H1 (cell line): ENCODE measurements at regions not wholly inside any gene's neighbourhood (a gene's known extent, or its start where the extent isn't known, plus 50 kb on each side); places are given as distances from the start of the nearest gene placed in this dataset.

Experiments used
- BACH1 ChIP-seq: IDR thresholded peaks from 2 replicates; pipeline ENCODE4 v1.6.1; 2012; ENCODE audit warnings: low read length, improper control_type of control experiment
- CBX8 ChIP-seq: fragments of 300-800, 300-1000 bp; sonication (generic); IDR thresholded peaks from 2 replicates; pipeline ENCODE4 v1.7.1; 2016; ENCODE audit warnings: low read depth, low read length, borderline replicate concordance
- POLR2A ChIP-seq, 2 experiments: IDR thresholded peaks; 1 replicate in 1 of 2; 2 replicates in 1 of 2; pipeline ENCODE4 v1.6.1; 2011; ENCODE audit warnings: low read depth in 2 of 2, low read length in 2 of 2, mild to moderate bottlenecking in 2 of 2; ENCODE audit errors: control extremely low read depth in 1 of 2
- SP1 ChIP-seq: IDR thresholded peaks from 2 replicates; pipeline ENCODE4 v1.6.1; 2011; ENCODE audit warnings: low read depth, low read length
- TF ChIP-seq, protein P1 (sequence below): fragments of 300-600 bp; sonication (generic); IDR thresholded peaks from 2 replicates; pipeline ENCODE4 v1.7.1; 2012; ENCODE audit warnings: low read length, moderate library complexity, mild to moderate bottlenecking, inconsistent platforms; ENCODE audit not compliant: insufficient replicate concordance

DNA sequence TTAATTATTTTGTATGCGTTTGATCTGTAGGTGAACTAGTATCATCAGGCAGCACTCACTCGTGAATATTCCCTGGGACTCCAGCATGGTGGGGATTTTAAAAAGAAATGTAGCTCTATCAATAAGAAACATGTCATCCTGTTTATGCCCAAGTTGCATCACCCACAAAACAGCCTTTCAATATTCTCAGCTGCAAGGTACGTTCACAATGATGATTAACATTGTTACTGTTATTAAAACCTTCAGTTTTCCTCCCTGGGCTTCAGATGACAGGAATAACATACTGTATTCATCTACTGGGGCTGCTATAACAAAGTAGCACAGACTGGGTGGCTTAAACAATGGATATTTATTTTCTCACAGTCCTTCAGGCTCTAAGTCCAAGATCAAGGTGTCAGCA, 87.9 kb upstream of the KLHL29 start (continued):
- TF ChIP-seq, protein P1, sequence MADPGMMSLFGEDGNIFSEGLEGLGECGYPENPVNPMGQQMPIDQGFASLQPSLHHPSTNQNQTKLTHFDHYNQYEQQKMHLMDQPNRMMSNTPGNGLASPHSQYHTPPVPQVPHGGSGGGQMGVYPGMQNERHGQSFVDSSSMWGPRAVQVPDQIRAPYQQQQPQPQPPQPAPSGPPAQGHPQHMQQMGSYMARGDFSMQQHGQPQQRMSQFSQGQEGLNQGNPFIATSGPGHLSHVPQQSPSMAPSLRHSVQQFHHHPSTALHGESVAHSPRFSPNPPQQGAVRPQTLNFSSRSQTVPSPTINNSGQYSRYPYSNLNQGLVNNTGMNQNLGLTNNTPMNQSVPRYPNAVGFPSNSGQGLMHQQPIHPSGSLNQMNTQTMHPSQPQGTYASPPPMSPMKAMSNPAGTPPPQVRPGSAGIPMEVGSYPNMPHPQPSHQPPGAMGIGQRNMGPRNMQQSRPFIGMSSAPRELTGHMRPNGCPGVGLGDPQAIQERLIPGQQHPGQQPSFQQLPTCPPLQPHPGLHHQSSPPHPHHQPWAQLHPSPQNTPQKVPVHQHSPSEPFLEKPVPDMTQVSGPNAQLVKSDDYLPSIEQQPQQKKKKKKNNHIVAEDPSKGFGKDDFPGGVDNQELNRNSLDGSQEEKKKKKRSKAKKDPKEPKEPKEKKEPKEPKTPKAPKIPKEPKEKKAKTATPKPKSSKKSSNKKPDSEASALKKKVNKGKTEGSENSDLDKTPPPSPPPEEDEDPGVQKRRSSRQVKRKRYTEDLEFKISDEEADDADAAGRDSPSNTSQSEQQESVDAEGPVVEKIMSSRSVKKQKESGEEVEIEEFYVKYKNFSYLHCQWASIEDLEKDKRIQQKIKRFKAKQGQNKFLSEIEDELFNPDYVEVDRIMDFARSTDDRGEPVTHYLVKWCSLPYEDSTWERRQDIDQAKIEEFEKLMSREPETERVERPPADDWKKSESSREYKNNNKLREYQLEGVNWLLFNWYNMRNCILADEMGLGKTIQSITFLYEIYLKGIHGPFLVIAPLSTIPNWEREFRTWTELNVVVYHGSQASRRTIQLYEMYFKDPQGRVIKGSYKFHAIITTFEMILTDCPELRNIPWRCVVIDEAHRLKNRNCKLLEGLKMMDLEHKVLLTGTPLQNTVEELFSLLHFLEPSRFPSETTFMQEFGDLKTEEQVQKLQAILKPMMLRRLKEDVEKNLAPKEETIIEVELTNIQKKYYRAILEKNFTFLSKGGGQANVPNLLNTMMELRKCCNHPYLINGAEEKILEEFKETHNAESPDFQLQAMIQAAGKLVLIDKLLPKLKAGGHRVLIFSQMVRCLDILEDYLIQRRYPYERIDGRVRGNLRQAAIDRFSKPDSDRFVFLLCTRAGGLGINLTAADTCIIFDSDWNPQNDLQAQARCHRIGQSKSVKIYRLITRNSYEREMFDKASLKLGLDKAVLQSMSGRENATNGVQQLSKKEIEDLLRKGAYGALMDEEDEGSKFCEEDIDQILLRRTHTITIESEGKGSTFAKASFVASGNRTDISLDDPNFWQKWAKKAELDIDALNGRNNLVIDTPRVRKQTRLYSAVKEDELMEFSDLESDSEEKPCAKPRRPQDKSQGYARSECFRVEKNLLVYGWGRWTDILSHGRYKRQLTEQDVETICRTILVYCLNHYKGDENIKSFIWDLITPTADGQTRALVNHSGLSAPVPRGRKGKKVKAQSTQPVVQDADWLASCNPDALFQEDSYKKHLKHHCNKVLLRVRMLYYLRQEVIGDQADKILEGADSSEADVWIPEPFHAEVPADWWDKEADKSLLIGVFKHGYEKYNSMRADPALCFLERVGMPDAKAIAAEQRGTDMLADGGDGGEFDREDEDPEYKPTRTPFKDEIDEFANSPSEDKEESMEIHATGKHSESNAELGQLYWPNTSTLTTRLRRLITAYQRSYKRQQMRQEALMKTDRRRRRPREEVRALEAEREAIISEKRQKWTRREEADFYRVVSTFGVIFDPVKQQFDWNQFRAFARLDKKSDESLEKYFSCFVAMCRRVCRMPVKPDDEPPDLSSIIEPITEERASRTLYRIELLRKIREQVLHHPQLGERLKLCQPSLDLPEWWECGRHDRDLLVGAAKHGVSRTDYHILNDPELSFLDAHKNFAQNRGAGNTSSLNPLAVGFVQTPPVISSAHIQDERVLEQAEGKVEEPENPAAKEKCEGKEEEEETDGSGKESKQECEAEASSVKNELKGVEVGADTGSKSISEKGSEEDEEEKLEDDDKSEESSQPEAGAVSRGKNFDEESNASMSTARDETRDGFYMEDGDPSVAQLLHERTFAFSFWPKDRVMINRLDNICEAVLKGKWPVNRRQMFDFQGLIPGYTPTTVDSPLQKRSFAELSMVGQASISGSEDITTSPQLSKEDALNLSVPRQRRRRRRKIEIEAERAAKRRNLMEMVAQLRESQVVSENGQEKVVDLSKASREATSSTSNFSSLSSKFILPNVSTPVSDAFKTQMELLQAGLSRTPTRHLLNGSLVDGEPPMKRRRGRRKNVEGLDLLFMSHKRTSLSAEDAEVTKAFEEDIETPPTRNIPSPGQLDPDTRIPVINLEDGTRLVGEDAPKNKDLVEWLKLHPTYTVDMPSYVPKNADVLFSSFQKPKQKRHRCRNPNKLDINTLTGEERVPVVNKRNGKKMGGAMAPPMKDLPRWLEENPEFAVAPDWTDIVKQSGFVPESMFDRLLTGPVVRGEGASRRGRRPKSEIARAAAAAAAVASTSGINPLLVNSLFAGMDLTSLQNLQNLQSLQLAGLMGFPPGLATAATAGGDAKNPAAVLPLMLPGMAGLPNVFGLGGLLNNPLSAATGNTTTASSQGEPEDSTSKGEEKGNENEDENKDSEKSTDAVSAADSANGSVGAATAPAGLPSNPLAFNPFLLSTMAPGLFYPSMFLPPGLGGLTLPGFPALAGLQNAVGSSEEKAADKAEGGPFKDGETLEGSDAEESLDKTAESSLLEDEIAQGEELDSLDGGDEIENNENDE: no peak
- TF ChIP-seq BACH1: no peak
- TF ChIP-seq SP1: no peak
- no peak for TF ChIP-seq CBX8
- no peak for TF ChIP-seq POLR2A (IDR thresholded peaks at IDR 0.05; ENCODE audit: control extremely low read depth in 1 of 2, low read depth in 2 of 2, low read length in 2 of 2)
